IMR-90 (cell line): ENCODE measurements at regions not wholly inside any gene's neighbourhood (a gene's known extent, or its start where the extent isn't known, plus 50 kb on each side); places are given as distances from the start of the nearest gene placed in this dataset.

Source experiments
- ATAC-seq: fragments of 200-7000 bp; cut with Tn5 transposase; 2 replicates; pipeline ENCODE4 v1.9.1; 2020; ENCODE audit warnings: low read depth, mild to moderate bottlenecking, moderate library complexity
- BruUV-seq: library from RNA; stranded (reverse); fragments of 400-500 nt; replicated peaks from 2 replicates; lab custom pipeline; 2021; lab: Mats Ljungman, UMichigan
- CTCF ChIA-PET: fragments of 300-600 bp; formaldehyde crosslinking; extraction: SDS; loops from one replicate; lab custom pipeline; 2021; ENCODE audit warnings: antibody characterized with exemption; lab: Yijun Ruan, JAX
- POLR2A ChIA-PET: fragments of 300-600 bp; sonication (Branson Sonifier 250); formaldehyde crosslinking; loops from one replicate; lab custom pipeline; 2022; ENCODE audit warnings: antibody characterized with exemption; ENCODE audit not compliant: unreplicated experiment; lab: Charles Lee
- DNase-seq: peaks from one replicate; pipeline ENCODE4 v3.0.0; 2013
- H2AFZ ChIP-seq: replicated peaks from 2 replicates; pipeline ENCODE3; 2013; ENCODE audit warnings: low read length, mild to moderate bottlenecking; ENCODE audit not compliant: poor library complexity
- H2AK5ac ChIP-seq: 2 replicates; pipeline ENCODE4 v1.6.1; 2013; ENCODE audit warnings: low read depth, low read length, inconsistent platforms
- H2AK9ac ChIP-seq: replicated peaks from 2 replicates; pipeline ENCODE3; 2013; ENCODE audit warnings: mild to moderate bottlenecking, low read depth, low read length, moderate library complexity; ENCODE audit not compliant: poor library complexity
- H2BK120ac ChIP-seq: 2 replicates; pipeline ENCODE4 v1.6.1; 2013; ENCODE audit warnings: low read depth, low read length, inconsistent platforms
- H2BK15ac ChIP-seq: 3 replicates; pipeline ENCODE4 v1.6.1; 2013; ENCODE audit warnings: low read depth, low read length, inconsistent platforms
- H2BK20ac ChIP-seq: 2 replicates; pipeline ENCODE4 v1.6.1; 2013; ENCODE audit warnings: low read depth, mild to moderate bottlenecking, inconsistent platforms, low read length, moderate library complexity
- H2BK5ac ChIP-seq: 2 replicates; pipeline ENCODE4 v1.6.1; 2013; ENCODE audit warnings: mild to moderate bottlenecking, low read depth, low read length, inconsistent platforms; ENCODE audit not compliant: poor library complexity, severe bottlenecking
- H3K14ac ChIP-seq: replicated peaks from 2 replicates; pipeline ENCODE4 v1.6.1; 2013; ENCODE audit warnings: low read depth, low read length, inconsistent platforms
- H3K18ac ChIP-seq: 2 replicates; pipeline ENCODE4 v1.6.1; 2013; ENCODE audit warnings: low read depth, low read length, control low read depth
- H3K23ac ChIP-seq: 2 replicates; pipeline ENCODE4 v1.6.1; 2013; ENCODE audit warnings: low read depth, low read length, inconsistent platforms
- H3K27ac ChIP-seq: 2 replicates; pipeline ENCODE4 v1.5.1; 2013; ENCODE audit warnings: mild to moderate bottlenecking, control low read depth, low read length; ENCODE audit not compliant: insufficient read depth
- H3K27me3 ChIP-seq: 2 replicates; pipeline ENCODE4 v1.6.1; 2013; ENCODE audit warnings: low read length; ENCODE audit not compliant: control insufficient read depth, insufficient read depth
- H3K36me3 ChIP-seq: 2 replicates; pipeline ENCODE4 v1.6.1; 2013; ENCODE audit warnings: low read length, mixed read lengths; ENCODE audit not compliant: control insufficient read depth, insufficient read depth
- H3K4ac ChIP-seq: 2 replicates; pipeline ENCODE4 v1.6.1; 2013; ENCODE audit warnings: low read depth, low read length, inconsistent platforms
- H3K4me1 ChIP-seq: 2 replicates; pipeline ENCODE4 v1.6.1; 2013; ENCODE audit warnings: low read length, mixed read lengths; ENCODE audit not compliant: control insufficient read depth, insufficient read depth
- H3K4me2 ChIP-seq: 2 replicates; pipeline ENCODE4 v1.6.1; 2013; ENCODE audit warnings: low read depth, mild to moderate bottlenecking, control low read depth, low read length, moderate library complexity
- H3K4me3 ChIP-seq: 2 replicates; pipeline ENCODE4 v1.5.1; 2013; ENCODE audit warnings: low read depth, mild to moderate bottlenecking, control low read depth, low read length, moderate library complexity; ENCODE audit not compliant: insufficient read depth
- H3K56ac ChIP-seq: 2 replicates; pipeline ENCODE4 v1.6.1; 2013; ENCODE audit warnings: low read length, inconsistent platforms; ENCODE audit not compliant: insufficient read depth; ENCODE audit errors: extremely low read depth
- H3K79me1 ChIP-seq, 2 experiments: 2 replicates each; pipeline ENCODE4 v1.6.1; 2013; ENCODE audit warnings: low read length in 2 of 2, inconsistent platforms in 1 of 2, low read depth in 1 of 2
- H3K9ac ChIP-seq: 2 replicates; pipeline ENCODE4 v1.6.1; 2013; ENCODE audit warnings: low read depth, low read length, control low read depth
- H3K9me1 ChIP-seq: 2 replicates; pipeline ENCODE4 v1.6.1; 2013; ENCODE audit warnings: low read length, inconsistent platforms; ENCODE audit not compliant: insufficient read depth
- H3K9me3 ChIP-seq: 2 replicates; pipeline ENCODE4 v1.6.1; 2013; ENCODE audit warnings: low read length; ENCODE audit not compliant: control insufficient read depth, insufficient read depth
- H4K20me1 ChIP-seq: 2 replicates; pipeline ENCODE4 v1.6.1; 2013; ENCODE audit warnings: low read length, inconsistent platforms; ENCODE audit not compliant: insufficient read depth
- H4K5ac ChIP-seq: 2 replicates; pipeline ENCODE4 v1.6.1; 2013; ENCODE audit warnings: mild to moderate bottlenecking, low read depth, low read length, control low read depth
- H4K8ac ChIP-seq, 2 experiments: 2 replicates each; pipeline ENCODE4 v1.6.1; 2013; ENCODE audit warnings: low read depth in 2 of 2, low read length in 2 of 2, control low read depth in 1 of 2, inconsistent platforms in 1 of 2
- H4K91ac ChIP-seq: 2 replicates; pipeline ENCODE4 v1.6.1; 2013; ENCODE audit warnings: low read depth, low read length, inconsistent platforms; ENCODE audit not compliant: insufficient read depth
- FOS ChIP-seq: fragments of 150-350 bp; IDR thresholded peaks from 2 replicates; pipeline ENCODE4 v1.6.1; 2016; ENCODE audit warnings: low read depth, low read length
- MAFK ChIP-seq: IDR thresholded peaks from 2 replicates; pipeline ENCODE4 v1.6.1; 2012; ENCODE audit warnings: low read depth, low read length, improper control_type of control experiment
- MAZ ChIP-seq: IDR thresholded peaks from 2 replicates; pipeline ENCODE4 v1.6.1; 2012; ENCODE audit warnings: low read depth, mild to moderate bottlenecking, low read length, improper control_type of control experiment, moderate library complexity, borderline replicate concordance
- MXI1 ChIP-seq: IDR thresholded peaks from 2 replicates; pipeline ENCODE4 v1.6.1; 2012; ENCODE audit warnings: low read depth, mild to moderate bottlenecking, low read length, moderate library complexity, borderline replicate concordance
- RFX5 ChIP-seq: IDR thresholded peaks from 2 replicates; pipeline ENCODE4 v1.8.0; 2012; ENCODE audit warnings: low read depth, mild to moderate bottlenecking, low read length, moderate library complexity
- WGBS, 2 experiments: methylation state at CpG; one replicate each; pipeline versions ENCODE4 v1.1.5 to v1.1.7; 2013; ENCODE audit warnings: missing lambda C conversion rate in 2 of 2; ENCODE audit not compliant: insufficient read length in 1 of 2; ENCODE audit errors: extremely low coverage in 2 of 2; 5-methylcytosine and 5-hydroxymethylcytosine counted together
- dilution Hi-C: fragments of 300-500 bp; cut with HindIII; formaldehyde crosslinking; loops from one replicate; pipeline ENCODE4 v1.14.3; 2018; ENCODE audit warnings: low sequenced_read_pairs; ENCODE audit not compliant: unreplicated experiment
- in situ Hi-C: fragments of 300-500 bp; cut with MboI; formaldehyde crosslinking; loops from 3 replicates; pipeline ENCODE4 v1.14.3; 2019; ENCODE audit warnings: low sequenced_read_pairs, inconsistent platforms, mixed read lengths
- intact Hi-C: fragments of 100-400 bp; cut with micrococcal nuclease; formaldehyde crosslinking; loops from 2 replicates; pipeline ENCODE4 v1.10.0; 2022
- TF ChIP-seq, protein P1 (sequence below): fragments of 150-350 bp; IDR thresholded peaks from 2 replicates; pipeline ENCODE4 v1.6.1; 2016; ENCODE audit warnings: low read depth, mild to moderate bottlenecking, low read length, moderate library complexity, borderline replicate concordance
- TF ChIP-seq, protein P2 (sequence below): fragments of 150-350 bp; IDR thresholded peaks from 2 replicates; pipeline ENCODE4 v1.6.1; 2017; ENCODE audit warnings: mild to moderate bottlenecking, antibody characterized with exemption, low read length, low read depth

DNA sequence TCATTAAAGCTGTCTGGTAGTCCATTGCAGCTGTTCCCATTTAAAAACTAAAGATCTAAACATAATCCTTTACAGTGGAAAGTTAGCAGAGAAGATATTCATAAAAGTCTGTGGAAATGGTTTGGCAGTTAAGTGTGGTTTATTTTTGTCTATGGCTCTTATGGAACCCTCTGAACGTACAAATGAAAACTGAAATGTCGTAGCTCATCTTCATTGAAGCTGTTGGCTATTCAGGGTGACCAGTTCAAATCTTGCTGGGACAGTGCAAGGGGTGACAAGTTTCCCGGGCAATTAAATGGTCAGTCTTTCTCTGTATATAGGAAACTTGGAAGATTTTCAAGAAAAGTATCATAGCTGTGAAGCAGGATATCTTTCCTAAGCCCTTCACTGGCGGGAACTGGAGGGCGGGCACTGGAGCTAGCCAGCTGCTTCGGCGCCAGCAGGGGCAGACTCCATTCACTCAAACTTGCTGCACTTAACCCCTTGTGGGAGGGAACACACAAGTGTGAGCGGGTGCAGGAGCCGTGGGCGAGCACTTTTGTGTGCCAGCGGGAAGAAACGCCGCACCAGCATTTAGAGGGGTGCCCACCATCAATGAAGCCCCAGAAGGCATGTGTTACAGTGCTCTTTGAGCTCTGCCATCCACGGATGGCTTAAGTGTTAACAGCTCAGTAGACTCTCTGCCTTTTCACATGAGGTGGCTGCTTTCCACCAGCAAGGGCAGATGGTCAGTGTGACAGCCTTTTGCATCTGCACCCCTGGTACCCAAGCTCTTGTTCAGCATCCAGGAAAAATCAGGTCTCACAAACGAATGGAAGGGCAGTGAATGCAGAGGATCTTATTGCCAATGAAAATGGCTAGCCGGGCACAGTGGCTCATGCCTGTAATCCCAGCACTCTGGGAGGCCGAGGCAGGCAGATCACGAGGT is 232.1 kb upstream of the KAZN start (continued):
- TF ChIP-seq, protein P1, sequence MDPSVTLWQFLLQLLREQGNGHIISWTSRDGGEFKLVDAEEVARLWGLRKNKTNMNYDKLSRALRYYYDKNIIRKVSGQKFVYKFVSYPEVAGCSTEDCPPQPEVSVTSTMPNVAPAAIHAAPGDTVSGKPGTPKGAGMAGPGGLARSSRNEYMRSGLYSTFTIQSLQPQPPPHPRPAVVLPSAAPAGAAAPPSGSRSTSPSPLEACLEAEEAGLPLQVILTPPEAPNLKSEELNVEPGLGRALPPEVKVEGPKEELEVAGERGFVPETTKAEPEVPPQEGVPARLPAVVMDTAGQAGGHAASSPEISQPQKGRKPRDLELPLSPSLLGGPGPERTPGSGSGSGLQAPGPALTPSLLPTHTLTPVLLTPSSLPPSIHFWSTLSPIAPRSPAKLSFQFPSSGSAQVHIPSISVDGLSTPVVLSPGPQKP = no peak

DNA sequence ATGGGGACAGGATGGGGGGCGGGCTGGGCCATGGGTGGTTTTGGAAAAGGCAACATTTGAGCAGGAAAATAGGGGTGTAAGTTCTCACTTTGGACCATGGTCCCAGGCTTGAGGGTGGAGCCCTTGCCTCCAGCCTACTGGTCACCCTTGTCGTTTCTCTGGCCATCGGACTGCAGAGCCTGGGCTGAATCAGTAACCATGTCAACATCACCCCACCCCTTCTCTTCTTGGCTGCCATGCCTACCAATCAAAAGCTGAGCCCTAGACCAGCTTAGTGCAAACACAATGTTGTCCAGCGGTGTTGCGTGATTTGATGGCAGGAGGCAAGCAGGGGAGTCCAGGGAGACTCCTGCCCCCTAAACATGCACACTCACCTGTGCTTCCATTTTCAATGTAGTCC is 231.0 kb upstream of the KAZN start:
- no peak overlapping the region for H2BK120ac ChIP-seq
- CTCF ChIA-PET = no interaction called here
- DNase-seq (no peak), ATAC-seq (no peak)
- no peak overlapping the region for H2AK9ac ChIP-seq
- in situ Hi-C loops = no loop called here
- H3K4me3 ChIP-seq = no peak overlapping the region
- H2BK5ac ChIP-seq = no peak overlapping the region
- WGBS, 2 experiments = 40% methylated on average over 1 of the region's 5 CpGs; no CpG with 5 or more reads in 1 of the 2 experiments
- H3K18ac ChIP-seq = no peak overlapping the region
- no peak overlapping the region for H2BK20ac ChIP-seq
- H3K14ac ChIP-seq = no peak overlapping the region
- no peak overlapping the region for H3K4ac ChIP-seq
- no peak overlapping the region for H3K23ac ChIP-seq
- BruUV-seq = no TSS peak
- H3K9me1 ChIP-seq = no peaks in the 10 kb centered on the region
- H3K36me3 ChIP-seq = no peaks in the 10 kb centered on the region
- no peak overlapping the region for H3K9ac ChIP-seq
- no peak overlapping the region for H2BK15ac ChIP-seq
- H3K27me3 ChIP-seq = no peaks in the 10 kb centered on the region; the same call in 1 of the 2 replicates
- no peak overlapping the region for H3K27ac ChIP-seq
- H3K9me3 ChIP-seq = 0 out of 2 replicates have a peak, but pooled peaks cover 2% of the 10 kb centered on the region
- H4K5ac ChIP-seq = no peak overlapping the region
- dilution Hi-C loops = no loop called here
- H4K91ac ChIP-seq = no peak overlapping the region
- no peaks in the 10 kb centered on the region for H3K79me1 ChIP-seq
- no peaks in the 10 kb centered on the region for H4K20me1 ChIP-seq
- TF ChIP-seq MXI1 (no peak), FOS (no peak), RFX5 (no peak), MAZ (no peak), MAFK (no peak)
- TF ChIP-seq, protein P2, sequence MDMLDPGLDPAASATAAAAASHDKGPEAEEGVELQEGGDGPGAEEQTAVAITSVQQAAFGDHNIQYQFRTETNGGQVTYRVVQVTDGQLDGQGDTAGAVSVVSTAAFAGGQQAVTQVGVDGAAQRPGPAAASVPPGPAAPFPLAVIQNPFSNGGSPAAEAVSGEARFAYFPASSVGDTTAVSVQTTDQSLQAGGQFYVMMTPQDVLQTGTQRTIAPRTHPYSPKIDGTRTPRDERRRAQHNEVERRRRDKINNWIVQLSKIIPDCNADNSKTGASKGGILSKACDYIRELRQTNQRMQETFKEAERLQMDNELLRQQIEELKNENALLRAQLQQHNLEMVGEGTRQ = no peak
- peaks cover 2% of the 10 kb centered on the region; the same call in 1 of the 2 replicates for H3K4me1 ChIP-seq
- intact Hi-C loops = no loop called here
- no peak overlapping the region for H3K4me2 ChIP-seq
- POLR2A ChIA-PET = no interaction called here
- no peak overlapping the region for H2AK5ac ChIP-seq
- H3K56ac ChIP-seq = no peak overlapping the region
- H4K8ac ChIP-seq = no peak overlapping the region
- no peak overlapping the region for H2AFZ ChIP-seq
